HG02642 (cell line): ENCODE measurements at regions not wholly inside any gene's neighbourhood (a gene's known extent, or its start where the extent isn't known, plus 50 kb on each side); places are given as distances from the start of the nearest gene placed in this dataset.

Experiments used
- ATAC-seq: cut with Tn5 transposase; IDR thresholded peaks from one replicate; pipeline ENCODE4 v1.9.1; 2021; ENCODE audit warnings: mild to moderate bottlenecking; ENCODE audit not compliant: unreplicated experiment, poor library complexity

DNA sequence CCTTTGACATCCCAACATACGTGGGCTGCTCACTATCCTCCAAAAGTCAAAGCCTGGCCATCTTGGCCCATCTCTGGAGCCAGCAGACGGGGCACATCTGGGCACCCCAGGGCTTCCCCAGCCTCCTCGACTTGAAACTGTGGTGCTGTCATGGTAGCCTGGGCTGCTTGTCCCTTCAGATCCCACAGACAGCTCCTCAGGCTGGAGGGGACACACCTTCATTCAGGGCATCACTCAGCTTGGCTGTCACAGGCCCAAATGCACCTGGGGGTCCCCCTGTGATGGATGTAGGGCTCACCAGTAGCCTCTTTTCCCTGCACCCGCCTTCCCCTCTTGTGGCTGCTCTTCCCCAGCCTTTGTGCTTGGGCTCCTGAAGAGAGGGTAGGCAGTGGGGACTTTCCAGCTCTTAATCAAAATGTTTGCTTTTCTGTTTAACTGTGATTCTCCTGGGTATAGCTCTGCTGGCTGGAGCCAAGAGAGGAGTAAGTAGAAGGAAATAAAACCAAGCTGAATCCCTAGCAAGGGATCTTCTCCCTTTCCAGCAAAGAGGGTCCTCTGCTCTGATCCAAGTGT lies 92.3 kb downstream of the GYPC start:
- no peak for ATAC-seq

DNA sequence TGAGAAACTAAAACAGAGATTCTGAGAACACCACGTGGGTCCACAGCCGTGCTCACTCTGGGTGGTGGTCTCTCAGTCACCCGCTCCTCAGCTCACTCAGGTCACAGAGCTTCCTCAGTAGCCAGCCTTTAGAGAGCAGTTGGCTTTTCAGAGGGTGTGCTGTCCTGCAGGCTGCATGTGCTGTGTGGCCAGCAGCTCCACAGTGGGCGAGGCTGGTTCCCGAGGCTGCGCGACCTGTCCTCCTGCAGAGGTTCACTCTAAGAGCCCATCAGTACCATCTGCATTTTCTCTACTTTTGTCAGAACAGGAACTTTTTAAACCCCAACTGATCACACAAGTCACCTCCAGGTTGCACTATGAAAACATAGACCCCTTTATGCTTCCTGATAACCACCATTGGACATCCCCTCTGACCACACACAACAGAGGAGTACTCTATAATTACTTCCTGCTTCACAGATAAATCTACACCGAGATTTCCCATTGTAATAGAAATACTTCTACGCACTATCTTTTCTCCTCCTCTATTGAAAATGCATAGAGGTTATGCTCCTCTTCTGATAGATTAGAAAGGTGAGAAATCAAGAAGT lies 93.1 kb downstream of the GYPC start:
- no peak for ATAC-seq

DNA sequence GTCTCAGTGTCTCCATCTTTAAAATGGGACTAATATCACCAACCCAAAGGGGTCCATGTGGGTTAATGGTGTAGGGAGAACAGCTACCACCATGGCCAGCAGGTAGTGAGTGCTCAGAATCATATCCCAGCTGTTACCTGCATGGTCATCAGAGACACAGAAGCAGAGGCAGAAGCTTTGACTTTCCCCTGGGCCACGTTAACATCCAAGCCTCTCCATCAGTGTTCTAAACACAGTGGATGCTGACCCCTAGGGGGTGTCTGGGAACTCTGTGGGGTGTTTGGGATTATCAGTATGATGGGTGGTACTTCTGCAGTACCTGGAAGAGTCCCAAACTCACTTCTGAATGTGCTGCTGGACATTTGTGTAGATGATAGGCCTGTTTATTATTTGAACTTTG lies 93.6 kb downstream of the GYPC start:
- peak; percentile 60 for ATAC-seq

DNA sequence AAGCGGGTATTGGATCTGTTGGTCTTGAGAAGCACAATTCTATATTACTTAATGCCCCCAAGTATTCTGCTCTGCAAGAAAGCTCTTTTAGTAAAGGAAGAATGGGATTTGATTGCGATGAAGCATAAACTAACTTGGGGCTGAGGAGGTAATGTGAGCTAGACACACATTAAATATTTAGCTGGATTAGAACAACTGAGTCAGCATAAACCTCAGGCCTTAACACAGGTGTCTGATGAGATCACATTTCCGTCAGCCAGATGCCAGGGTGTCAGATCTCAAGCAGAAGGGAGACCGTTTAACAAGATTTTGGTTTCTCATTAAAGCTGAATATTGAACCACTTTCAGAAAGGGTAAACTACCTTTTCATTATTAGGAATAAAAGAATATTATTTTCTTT lies 94.5 kb downstream of the GYPC start:
- ATAC-seq, result no peak

DNA sequence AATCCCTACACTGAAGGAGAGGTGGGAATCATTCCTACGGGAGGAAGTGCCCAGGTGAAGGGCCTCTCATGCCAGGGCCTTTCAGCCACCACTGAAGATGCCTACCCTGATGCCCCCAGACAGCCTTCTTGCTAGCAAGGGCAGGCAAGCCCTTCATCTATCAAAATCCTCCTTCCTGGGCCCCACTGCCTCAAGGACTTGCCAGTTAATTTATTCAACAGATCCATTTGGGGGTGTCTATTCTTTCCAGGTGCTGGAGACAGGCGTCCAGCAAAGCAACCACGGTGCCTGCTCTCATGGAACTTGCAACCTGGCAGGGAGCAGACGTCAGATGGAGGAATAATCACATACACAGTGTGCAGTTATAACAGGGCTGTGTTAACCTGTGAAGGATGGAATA lies 95.5 kb downstream of the GYPC start:
- no peak for ATAC-seq

DNA sequence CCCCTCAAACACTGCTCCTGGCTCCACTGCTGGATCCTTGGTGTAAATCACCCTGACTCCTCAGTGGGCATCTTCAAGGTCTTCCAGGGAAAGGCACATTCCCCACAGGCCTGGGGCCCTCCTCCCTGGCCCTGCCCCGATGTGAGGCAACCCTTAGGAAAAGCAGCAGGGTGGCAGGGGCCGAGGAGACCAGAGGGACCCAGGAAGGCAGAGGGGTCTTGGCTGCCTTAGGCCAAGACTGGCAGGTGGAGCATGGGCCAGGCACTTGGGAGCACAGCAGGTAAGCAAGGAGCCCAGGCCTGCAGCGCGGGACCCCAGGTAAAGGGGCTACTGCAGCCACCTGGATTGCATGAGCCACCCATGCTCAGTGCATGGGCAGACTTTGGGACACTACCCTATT lies 96.9 kb downstream of the GYPC start:
- ATAC-seq, result no peak

DNA sequence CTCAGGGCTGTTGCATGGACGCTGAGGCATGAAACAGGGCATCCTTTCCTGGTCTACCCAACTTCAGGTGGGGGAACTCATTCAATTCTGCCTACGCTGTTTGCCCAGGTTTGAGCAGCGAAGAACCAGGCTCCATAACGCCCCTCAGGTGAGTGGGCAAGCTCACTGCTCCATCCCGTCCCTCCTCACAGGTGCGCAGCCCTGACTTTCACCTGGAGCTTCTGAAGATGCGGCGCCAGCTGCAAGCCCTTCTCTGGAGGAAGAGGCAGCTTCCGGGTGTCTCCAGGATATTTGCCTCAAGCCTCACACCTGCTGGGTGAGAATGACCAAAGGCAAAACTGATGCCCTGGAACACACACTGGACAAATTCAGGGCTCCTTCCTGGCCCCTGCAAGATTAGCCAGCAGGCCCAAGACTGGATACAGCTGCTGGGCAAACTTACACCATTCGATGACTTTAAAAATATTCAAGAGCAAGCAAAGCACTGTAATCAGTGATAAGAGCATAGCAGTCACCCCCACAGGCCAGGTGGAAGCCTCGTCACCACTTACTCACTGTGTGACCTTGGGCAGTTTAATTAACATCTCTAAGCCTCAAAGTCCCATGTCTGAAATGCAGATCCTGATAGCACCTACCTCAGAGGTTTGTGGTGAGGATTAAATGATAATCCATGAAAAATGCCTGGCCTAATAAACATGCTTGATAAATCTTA lies 97.7 kb downstream of the GYPC start:
- ATAC-seq, result no peak

DNA sequence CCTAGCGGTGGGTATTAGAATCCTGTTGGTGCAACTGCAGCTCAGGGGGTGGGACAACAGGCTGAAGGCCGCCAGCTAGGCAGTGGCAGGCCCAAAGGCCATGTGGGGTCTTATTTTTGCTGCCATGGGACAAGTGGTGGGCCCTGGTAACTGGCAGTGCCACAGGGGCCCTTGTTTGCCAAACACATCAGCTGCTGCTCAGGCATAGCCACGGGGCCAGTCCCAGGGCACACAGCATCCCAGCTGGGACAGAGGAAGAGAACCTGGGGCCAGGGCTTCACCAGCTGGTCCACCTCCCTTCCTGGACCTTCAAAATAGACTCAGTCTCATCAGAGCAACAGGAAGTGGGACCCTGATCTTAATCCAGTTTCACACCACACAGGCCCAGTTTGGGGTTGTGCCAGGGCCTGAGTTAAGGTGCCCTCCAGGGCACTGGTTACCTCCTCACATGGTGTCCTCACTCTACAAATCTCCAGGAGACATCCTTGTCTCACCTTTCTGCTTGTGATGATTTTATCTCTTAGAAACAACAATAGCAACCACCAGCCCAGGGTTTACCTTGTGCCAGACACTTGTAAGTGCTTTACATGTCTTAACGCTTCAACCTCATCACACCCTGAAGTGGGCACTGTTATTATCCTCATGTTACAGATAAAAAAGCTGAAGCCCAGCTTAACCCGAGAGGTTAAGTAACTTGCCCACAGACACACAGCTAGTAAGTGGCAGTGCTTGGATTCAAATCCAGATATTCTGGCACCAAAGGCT lies 98.5 kb downstream of the GYPC start:
- ATAC-seq, result no peak

DNA sequence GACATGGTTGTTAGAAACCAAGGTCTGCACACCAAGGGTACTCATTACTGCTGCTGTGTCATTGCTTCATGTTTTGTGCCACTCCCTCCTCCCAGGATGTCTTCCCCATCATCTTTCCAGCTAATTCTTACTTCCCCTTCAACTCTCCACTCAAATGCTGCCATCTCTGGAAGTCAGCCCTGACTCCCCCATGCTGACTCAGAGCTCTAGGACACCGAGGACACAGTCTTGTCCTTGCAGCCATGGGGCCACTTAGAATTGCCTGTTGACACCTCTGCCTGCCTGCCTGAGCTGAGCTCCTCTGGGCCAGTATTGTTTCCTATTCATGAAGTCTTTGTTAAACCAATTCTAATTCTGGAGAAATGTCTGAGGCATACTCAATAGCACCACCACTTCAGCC lies 100.2 kb downstream of the GYPC start:
- no peak for ATAC-seq

DNA sequence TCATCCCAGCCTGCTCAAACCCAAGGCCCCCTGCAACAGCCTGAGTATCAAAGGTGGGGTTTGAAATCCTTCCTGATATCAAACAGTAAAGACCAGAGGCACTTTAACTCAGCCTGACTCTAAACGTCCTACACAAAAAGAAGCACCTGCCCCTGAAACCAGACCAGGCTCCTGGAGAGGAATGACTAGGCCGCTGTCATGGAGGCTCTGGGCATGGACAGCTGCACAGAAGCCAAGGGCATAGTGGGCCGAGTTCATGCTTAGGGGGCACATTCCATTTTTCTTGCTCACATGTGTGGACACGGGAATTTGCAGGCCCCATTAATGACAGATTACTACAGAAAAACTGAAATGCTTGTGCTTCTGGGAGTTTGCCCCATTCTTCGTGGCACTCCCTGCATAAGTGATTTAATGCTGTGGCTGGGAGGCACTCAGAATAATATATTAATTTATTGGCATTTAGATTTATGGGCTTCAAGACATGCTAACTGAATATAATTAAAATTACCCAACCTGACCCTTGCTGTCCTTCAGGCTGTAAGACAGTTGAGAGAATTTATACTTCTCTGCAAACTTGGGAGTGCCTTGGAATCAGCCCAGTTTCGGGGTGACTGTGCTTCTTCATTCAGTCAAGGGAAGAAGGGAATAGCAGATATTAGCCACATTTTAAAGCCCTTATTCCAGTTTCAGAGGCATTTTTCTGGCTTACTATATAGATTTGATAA lies 105.5 kb downstream of the GYPC start:
- ATAC-seq, result no peak

DNA sequence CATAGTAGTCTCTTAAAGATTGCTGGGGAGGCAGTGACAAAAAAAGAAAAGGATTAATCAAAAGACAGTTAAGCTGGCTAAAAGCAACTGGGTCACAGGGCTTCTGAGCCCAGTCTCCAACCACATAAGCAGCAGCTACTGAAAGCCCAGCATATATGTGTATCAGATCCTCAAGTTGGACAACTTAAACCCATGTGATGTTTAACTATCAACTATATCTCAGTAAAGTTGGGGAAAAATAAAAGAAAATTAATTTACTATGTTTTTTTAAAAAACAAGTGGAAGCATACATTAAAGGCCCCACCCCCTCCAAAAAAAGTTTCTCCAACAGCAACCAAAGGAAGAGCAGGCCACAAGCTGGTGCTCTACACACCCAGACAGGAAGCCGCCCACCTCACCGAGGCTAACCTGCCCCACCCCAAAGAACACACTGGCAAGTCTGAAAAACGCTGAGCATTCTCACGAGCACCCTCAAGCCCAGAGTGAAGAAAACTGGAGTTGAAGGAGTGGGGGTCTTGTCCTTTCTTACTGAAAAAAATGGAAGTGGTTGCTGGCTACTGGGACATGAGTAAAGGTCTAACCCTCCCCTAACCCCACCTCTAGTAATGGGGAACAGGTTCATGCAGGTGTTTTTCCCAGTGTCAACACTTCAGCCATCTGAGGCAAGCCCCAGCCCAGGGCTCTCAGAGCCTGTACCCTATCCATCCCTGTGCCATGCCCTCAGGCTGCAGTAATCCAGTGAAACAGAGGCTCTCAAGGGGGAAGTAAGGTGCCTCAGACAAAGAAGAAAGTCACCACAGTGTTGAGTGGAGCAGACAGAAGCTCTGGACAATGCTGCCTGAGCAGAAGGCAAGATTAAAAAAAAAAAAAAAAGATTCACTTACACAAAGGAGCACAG lies 106.3 kb downstream of the GYPC start:
- ATAC-seq, result no peak

DNA sequence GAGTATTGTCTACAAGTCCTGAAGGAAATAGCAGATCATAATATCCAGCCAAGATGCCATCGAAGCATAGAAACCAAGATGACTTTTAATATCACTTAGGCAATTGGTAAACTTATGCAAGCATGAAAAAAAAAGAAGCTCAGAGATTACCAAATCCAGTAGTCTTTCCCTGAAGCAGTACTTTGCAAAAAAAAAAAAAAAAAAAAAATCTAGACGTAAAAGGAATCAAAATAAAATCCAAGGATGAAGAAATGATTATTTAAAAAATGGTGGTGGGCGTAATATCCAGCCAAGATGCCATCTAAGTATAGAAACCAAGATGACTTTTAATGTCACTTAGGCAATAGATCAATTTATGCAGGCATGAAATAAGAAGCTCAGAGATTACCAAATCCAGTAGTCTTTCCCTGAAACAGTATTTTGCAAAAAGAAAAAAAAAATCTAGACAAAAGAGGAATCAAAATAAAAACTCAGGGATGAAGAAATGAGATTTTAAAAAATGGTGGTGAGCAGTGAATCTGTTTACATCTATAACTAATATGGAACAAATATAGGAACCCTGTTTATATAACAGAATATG lies 108.8 kb downstream of the GYPC start:
- no peak for ATAC-seq

DNA sequence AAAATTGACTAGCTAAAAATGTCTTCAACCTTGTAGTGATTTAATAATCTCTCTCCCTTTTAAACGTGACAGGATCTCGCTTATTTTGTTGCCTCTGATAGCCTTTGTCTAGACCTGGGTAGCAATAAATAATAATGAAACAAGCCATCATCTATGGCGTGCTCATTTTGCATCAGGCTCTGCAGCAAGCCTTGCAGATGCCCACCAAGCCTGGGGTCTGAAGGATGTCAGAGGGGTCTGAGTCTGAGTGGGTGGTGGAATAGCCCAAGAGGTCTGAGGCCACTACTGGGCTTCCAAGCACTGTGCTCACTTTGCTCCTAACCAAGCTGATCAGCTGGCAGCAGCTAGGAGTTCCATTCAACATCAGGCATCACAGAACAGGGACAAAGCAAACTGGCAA lies 109.4 kb downstream of the GYPC start:
- ATAC-seq, result no peak

DNA sequence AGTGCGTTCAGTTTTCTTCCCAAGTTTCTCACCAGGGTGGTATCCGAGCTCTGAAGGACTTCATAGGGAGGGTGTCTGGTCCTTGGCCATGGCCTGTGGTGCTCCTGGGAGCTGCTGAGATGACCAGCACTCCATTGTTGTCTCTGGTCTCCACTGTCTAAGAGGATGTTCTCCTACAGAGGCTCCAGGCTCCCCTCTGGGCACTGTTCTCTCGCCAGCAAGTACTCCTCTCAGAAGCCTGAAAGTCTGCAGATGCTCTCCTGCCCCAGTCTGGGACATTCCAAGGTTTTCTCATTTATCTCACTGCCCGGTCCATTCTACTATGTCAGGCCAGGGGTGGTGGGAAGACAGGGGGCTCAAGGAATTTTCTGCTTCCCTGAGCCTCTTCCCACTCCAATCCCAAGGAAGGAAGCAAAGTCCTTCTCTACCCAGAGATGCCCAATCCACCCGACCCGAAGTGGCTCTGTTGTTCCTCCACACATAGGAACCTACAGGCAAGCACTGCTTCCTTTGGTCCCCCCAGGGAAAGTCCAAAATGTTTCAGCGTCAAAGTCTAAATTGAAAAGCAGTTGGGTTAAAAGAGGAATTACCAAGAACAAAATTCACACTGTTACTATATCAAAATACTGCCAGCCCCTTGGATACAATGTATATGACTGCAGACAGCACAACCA lies 110.5 kb downstream of the GYPC start:
- no peak for ATAC-seq

DNA sequence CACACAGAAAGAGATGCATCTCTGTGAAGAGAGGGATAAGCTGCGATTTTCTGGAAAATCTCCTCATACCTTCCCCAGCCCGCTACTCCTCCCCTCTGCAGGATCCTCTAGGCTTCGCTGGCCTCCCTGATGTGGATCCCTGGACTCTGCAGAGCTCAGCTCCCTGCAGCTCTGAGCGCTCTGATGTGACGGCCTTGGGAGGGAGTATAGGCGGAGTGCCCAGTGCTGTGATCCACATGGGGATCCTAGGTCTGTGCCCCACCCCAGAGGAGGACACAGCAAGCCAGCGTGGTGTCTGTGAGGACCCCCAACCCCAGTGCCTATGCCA lies 111.0 kb downstream of the GYPC start:
- ATAC-seq, result no peak

DNA sequence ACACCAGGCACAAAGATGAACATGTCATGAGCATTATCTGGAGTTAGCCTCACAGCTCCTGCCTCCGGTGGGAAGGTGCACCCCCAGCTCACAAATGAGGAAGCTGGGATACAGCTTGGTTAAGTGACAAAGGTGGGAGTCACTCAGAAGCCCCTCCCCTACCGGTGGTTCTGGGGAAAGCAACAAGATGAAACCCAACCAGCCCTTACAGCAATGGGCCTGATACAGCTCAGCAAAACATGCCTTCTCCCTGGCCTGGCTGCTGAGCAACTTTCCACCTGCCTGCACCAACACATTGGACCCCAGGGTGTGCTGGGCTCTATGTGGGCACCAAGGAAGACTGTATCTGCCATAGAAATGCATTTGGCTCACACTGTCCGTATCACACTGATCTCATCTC lies 113.2 kb downstream of the GYPC start:
- ATAC-seq, result no peak

DNA sequence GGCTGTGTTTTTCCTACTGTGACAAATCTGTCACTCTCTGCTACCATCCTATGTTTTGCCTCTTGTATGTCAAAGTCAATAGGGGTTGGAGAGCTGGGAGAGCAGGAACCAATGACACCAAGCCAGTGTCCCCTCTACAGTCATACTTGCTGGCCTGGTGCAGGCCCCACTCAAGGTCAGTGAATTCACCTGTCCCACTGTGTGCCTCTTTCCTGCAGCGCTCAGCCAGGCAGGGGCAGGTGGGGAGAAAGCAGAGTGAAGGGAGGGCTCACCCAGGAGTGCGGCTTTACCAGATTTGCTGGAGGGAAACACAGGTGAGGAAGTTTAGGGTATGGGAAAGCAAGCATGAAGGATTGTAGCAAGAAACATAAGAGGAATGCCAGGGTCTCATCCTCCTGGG lies 114.5 kb downstream of the GYPC start:
- ATAC-seq, result no peak

DNA sequence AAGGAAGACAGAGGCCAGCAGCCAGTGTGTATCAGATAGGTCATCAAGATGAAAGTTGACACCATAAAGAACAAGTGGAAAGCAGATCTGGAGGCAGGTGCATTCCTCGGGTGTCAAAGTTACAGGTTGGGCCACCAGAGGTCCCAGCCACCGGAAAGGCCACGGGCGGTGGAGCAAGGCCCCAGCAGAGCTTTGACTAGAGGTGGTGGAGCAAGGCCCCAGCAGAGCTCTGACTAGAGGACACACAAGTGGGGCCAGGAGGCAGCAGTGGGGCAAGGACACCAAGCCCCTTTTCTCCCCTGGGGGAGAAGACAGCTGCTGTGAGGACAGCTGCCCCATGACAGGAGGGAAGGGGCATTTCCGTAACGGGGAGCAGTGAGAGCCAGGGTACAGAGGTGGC lies 115.1 kb downstream of the GYPC start:
- ATAC-seq, result no peak
